ENCODE measurements at regions not wholly inside any gene's neighbourhood (a gene's known extent, or its start where the extent isn't known, plus 50 kb on each side); places are given as distances from the start of the nearest gene placed in this dataset.

GRCh38 chr12:100741084-100741711, 53.4 kb upstream of the ANO4 start:
- Histone ChIP-seq H3K4me2 (ENCODE audit: low read depth, low read length) (no peak overlapping the region), H2AFZ (ENCODE audit: low read length) (no peak overlapping the region), H3K79me2 (ENCODE audit: low read length) (no peaks in the 10 kb centered on the region), H3K9me3 (replicated peaks; ENCODE audit: insufficient read depth, low read length) (no peaks in the 10 kb centered on the region), H3K27me3 (replicated peaks; ENCODE audit: insufficient read depth, low read length) (no peaks in the 10 kb centered on the region), H3F3A (ENCODE audit: insufficient read depth, low read length) (no peaks in the 10 kb centered on the region), H3K9me2 (replicated peaks; ENCODE audit: insufficient read depth, low read length) (no peaks in the 10 kb centered on the region), H3K4me3 (ENCODE audit: low read length) (no peak overlapping the region), H3K36me3 (replicated peaks; ENCODE audit: insufficient read depth, low read length) (no peaks in the 10 kb centered on the region), H3K4me1 (ENCODE audit: low read length) (no peaks in the 10 kb centered on the region), H3K27ac (ENCODE audit: low read length) (no peak overlapping the region), H4K20me1 (ENCODE audit: insufficient read depth, low read length) (no peaks in the 10 kb centered on the region), H3K9ac (ENCODE audit: low read length) (no peak overlapping the region)
- DNase-seq = peak; percentile 33
- TF ChIP-seq EZH2phosphoT487 (IDR thresholded peaks at IDR 0.05; ENCODE audit: low read length) (no peak), CTCF (IDR thresholded peaks at IDR 0.05; ENCODE audit: low read length) (peak; percentile 78), EZH2 (optimal IDR thresholded peaks at IDR 0.05; ENCODE audit: low read depth, low read length) (no peak)

- no peaks in the 10 kb centered on the region for H3K27me3 ChIP-seq (replicated peaks; ENCODE audit: insufficient read depth, low read length)
- H3F3A ChIP-seq (ENCODE audit: insufficient read depth, low read length) = no peaks in the 10 kb centered on the region
- no peaks in the 10 kb centered on the region for H3K4me1 ChIP-seq (ENCODE audit: low read length)
- H3K9ac ChIP-seq (ENCODE audit: low read length) = no peak overlapping the region
- no peak overlapping the region for H3K4me3 ChIP-seq (ENCODE audit: low read length)
- no peaks in the 10 kb centered on the region for H3K9me3 ChIP-seq (replicated peaks; ENCODE audit: insufficient read depth, low read length)
- H3K4me2 ChIP-seq (ENCODE audit: low read depth, low read length) = no peak overlapping the region
- no peak for DNase-seq
- TF ChIP-seq CTCF (IDR thresholded peaks at IDR 0.05; ENCODE audit: low read length) = no peak
- no peak for TF ChIP-seq EZH2phosphoT487 (IDR thresholded peaks at IDR 0.05; ENCODE audit: low read length)
- no peak for TF ChIP-seq EZH2 (optimal IDR thresholded peaks at IDR 0.05; ENCODE audit: low read depth, low read length)
- no peak overlapping the region for H3K27ac ChIP-seq (ENCODE audit: low read length)
- no peaks in the 10 kb centered on the region for H3K36me3 ChIP-seq (replicated peaks; ENCODE audit: insufficient read depth, low read length)
- no peaks in the 10 kb centered on the region for H4K20me1 ChIP-seq (ENCODE audit: insufficient read depth, low read length)
- H3K9me2 ChIP-seq (replicated peaks; ENCODE audit: insufficient read depth, low read length) = no peaks in the 10 kb centered on the region
- H3K79me2 ChIP-seq (ENCODE audit: low read length) = no peaks in the 10 kb centered on the region
- no peak overlapping the region for H2AFZ ChIP-seq (ENCODE audit: low read length)
Observed at GRCh38 chr12:100743060-100743459, 51.5 kb upstream of the ANO4 start.
